OCI-LY1 (cell line): ENCODE measurements at regions not wholly inside any gene's neighbourhood (a gene's known extent, or its start where the extent isn't known, plus 50 kb on each side); places are given as distances from the start of the nearest gene placed in this dataset.

ENCODE experiments used
- H2AFZ ChIP-seq: fragments of 200-600 bp; sonication (generic), shearing (Covaris generic); 2 replicates; pipeline ENCODE4 v1.6.0; 2014; ENCODE audit warnings: antibody characterized with exemption, mild to moderate bottlenecking, low read length
- H3F3A ChIP-seq: fragments of 200-600 bp; sonication (generic), shearing (Covaris generic); 2 replicates; pipeline ENCODE4 v1.6.0; 2014; ENCODE audit warnings: mild to moderate bottlenecking, antibody characterized with exemption, low read length, moderate library complexity; ENCODE audit not compliant: insufficient read depth
- H3K27ac ChIP-seq: fragments of 200-600 bp; sonication (generic); 2 replicates; pipeline ENCODE4 v1.5.1; 2014; ENCODE audit warnings: low read length, mixed run types, mild to moderate bottlenecking, low read depth; ENCODE audit not compliant: poor library complexity, severe bottlenecking
- H3K27me3 ChIP-seq: fragments of 200-600 bp; sonication (generic); 2 replicates; pipeline ENCODE4 v1.6.0; 2014; ENCODE audit warnings: antibody characterized with exemption, mild to moderate bottlenecking, low read length, moderate library complexity; ENCODE audit not compliant: insufficient read depth
- H3K36me3 ChIP-seq: fragments of 200-600 bp; sonication (generic); 2 replicates; pipeline ENCODE4 v1.6.1; 2014; ENCODE audit warnings: mild to moderate bottlenecking, antibody characterized with exemption, low read length, moderate library complexity, mixed read lengths; ENCODE audit not compliant: insufficient read depth
- H3K4me1 ChIP-seq: fragments of 200-600 bp; sonication (generic); 2 replicates; pipeline ENCODE4 v1.5.1; 2014; ENCODE audit warnings: mild to moderate bottlenecking, low read length, moderate library complexity; ENCODE audit not compliant: insufficient read depth, severe bottlenecking
- H3K4me2 ChIP-seq: fragments of 200-600 bp; sonication (generic), shearing (Covaris generic); 2 replicates; pipeline ENCODE4 v1.6.1; 2014; ENCODE audit warnings: low read length
- H3K4me3 ChIP-seq: fragments of 200-600 bp; sonication (generic); 2 replicates; pipeline ENCODE4 v1.5.1; 2014; ENCODE audit warnings: low read length, low read depth, mild to moderate bottlenecking, mixed read lengths; ENCODE audit not compliant: poor library complexity, severe bottlenecking
- H3K79me2 ChIP-seq: fragments of 200-600 bp; shearing (Covaris generic); 2 replicates; pipeline ENCODE4 v1.6.1; 2016; ENCODE audit warnings: mixed run types, low read length, mixed read lengths; ENCODE audit not compliant: insufficient read depth
- H3K9ac ChIP-seq: fragments of 200-600 bp; sonication (generic), shearing (Covaris generic); 2 replicates; pipeline ENCODE4 v1.6.1; 2014; ENCODE audit warnings: mild to moderate bottlenecking, low read length, mixed read lengths
- H3K9me2 ChIP-seq: fragments of 200-600 bp; sonication (generic), shearing (Covaris generic); 2 replicates; pipeline ENCODE4 v1.6.1; 2014; ENCODE audit warnings: low read depth, mild to moderate bottlenecking, low read length, mixed read lengths
- H3K9me3 ChIP-seq: fragments of 200-600 bp; shearing (Covaris generic); 2 replicates; pipeline ENCODE4 v1.6.1; 2014; ENCODE audit warnings: low read length, mixed read lengths
- H4K20me1 ChIP-seq: fragments of 200-600 bp; sonication (generic), shearing (Covaris generic); 2 replicates; pipeline ENCODE4 v1.6.0; 2016; ENCODE audit warnings: mild to moderate bottlenecking, low read length; ENCODE audit not compliant: insufficient read depth
- CTCF ChIP-seq: fragments of 200-600 bp; sonication (generic), shearing (Covaris generic); IDR thresholded peaks from 2 replicates; pipeline ENCODE4 v1.5.1; 2017; ENCODE audit warnings: mild to moderate bottlenecking, antibody characterized with exemption, low read length, moderate library complexity, mixed read lengths
- EZH2 ChIP-seq: fragments of 200-600 bp; sonication (generic), shearing (Covaris generic); IDR thresholded peaks from 2 replicates; pipeline ENCODE4 v1.8.0; 2017; ENCODE audit warnings: borderline replicate concordance, mixed run types, mild to moderate bottlenecking, antibody characterized with exemption, low read length, moderate library complexity, mixed read lengths

- Histone ChIP-seq H3K9me2 (no peaks in the 10 kb centered on the region), H3K9me3 (no peaks in the 10 kb centered on the region), H4K20me1 (no peaks in the 10 kb centered on the region), H3K4me1 (no peaks in the 10 kb centered on the region), H3K36me3 (no peaks in the 10 kb centered on the region), H3K4me2 (no peak overlapping the region), H2AFZ (no peak overlapping the region), H3K27ac (no peak overlapping the region), H3K9ac (no peak overlapping the region), H3K27me3 (no peaks in the 10 kb centered on the region), H3K4me3 (no peak overlapping the region), H3K79me2 (no peaks in the 10 kb centered on the region), H3F3A (no peaks in the 10 kb centered on the region)
- TF ChIP-seq CTCF (no peak), EZH2 (no peak)
These were observed 543.2 kb upstream of the CCDC179 start for GRCh38 chr11:23403210-23404185.

GRCh38 chr11:23404225-23405160, 544.2 kb upstream of the CCDC179 start:
- Histone ChIP-seq H3K9me3 (no peaks in the 10 kb centered on the region), H3K4me1 (no peaks in the 10 kb centered on the region), H2AFZ (no peak overlapping the region), H3K79me2 (no peaks in the 10 kb centered on the region), H3F3A (no peaks in the 10 kb centered on the region), H3K27me3 (no peaks in the 10 kb centered on the region), H4K20me1 (no peaks in the 10 kb centered on the region), H3K27ac (no peak overlapping the region), H3K36me3 (no peaks in the 10 kb centered on the region), H3K9ac (no peak overlapping the region), H3K4me3 (no peak overlapping the region), H3K9me2 (no peaks in the 10 kb centered on the region), H3K4me2 (no peak overlapping the region)
- no peak for TF ChIP-seq EZH2
- TF ChIP-seq CTCF = no peak

- no peak overlapping the region for H3K4me3 ChIP-seq
- H3K4me2 ChIP-seq = no peak overlapping the region
- no peaks in the 10 kb centered on the region for H4K20me1 ChIP-seq
- no peaks in the 10 kb centered on the region for H3F3A ChIP-seq
- H3K9me3 ChIP-seq = no peaks in the 10 kb centered on the region
- no peaks in the 10 kb centered on the region for H3K9me2 ChIP-seq
- H3K27ac ChIP-seq = no peak overlapping the region
- no peak overlapping the region for H2AFZ ChIP-seq
- no peaks in the 10 kb centered on the region for H3K27me3 ChIP-seq
- no peak for TF ChIP-seq CTCF
- TF ChIP-seq EZH2 = no peak
- no peaks in the 10 kb centered on the region for H3K36me3 ChIP-seq
- H3K4me1 ChIP-seq = no peaks in the 10 kb centered on the region
- no peaks in the 10 kb centered on the region for H3K79me2 ChIP-seq
- no peak overlapping the region for H3K9ac ChIP-seq
These were observed 545.2 kb upstream of the CCDC179 start for GRCh38 chr11:23405350-23405937.
